ENCODE measurements at regions not wholly inside any gene's neighbourhood (a gene's known extent, or its start where the extent isn't known, plus 50 kb on each side); places are given as distances from the start of the nearest gene placed in this dataset.

- Mint-ChIP-seq H3K27ac (no peak overlapping the region), H3K4me1 (no peaks in the 10 kb centered on the region), H3K4me3 (no peak overlapping the region), H3K9me3 (peaks cover 0 to 11% (median 5%) of the 10 kb centered on the region in 7 donors), H3K27me3 (peaks cover 10 to 23% (median 15%) of the 10 kb centered on the region in 3 donors), H3K36me3 (no peaks in the 10 kb centered on the region)
- DNase-seq = no peak
- ATAC-seq (ENCODE audit: low read depth in 2 of 2) = no peak
Measured at GRCh38 chr3:187450431-187451190, 82.4 kb downstream of the RTP4 start.

DNA sequence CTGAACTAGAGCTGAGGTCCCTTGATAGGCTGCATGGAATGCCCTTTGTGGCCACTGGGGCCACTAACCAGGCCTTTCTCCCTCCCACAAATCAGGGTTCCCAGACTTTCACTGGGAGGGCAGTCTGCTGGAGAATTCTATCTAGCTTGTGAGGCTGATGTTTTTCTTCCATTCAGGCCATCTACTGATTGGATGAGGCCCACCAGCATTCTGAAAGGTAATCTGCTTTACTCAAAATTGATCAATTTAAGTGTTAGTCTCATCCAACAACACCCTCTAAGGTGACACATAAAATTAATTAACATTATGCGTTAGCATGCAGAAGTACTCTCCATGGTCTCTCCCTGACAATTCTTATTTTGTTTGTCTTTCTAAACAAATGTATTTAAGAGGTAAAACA lies 80.5 kb downstream of the RTP4 start:
- Mint-ChIP-seq H3K36me3 (no peaks in the 10 kb centered on the region), H3K27me3 (peaks cover 6 to 15% (median 11%) of the 10 kb centered on the region in 3 donors), H3K9me3 (peaks cover 0 to 11% (median 5%) of the 10 kb centered on the region in 7 donors), H3K27ac (no peak overlapping the region), H3K4me3 (no peak overlapping the region), H3K4me1 (no peaks in the 10 kb centered on the region)
- ATAC-seq (ENCODE audit: low read depth in 2 of 2) = no peak
- no peak for DNase-seq

GRCh38 chr3:187447737-187448136 lies 79.6 kb downstream of the RTP4 start:
- Mint-ChIP-seq H3K4me1 (no peaks in the 10 kb centered on the region), H3K9me3 (peaks cover 0 to 11% (median 3%) of the 10 kb centered on the region in 7 donors), H3K4me3 (no peak overlapping the region), H3K27ac (no peak overlapping the region), H3K27me3 (peaks cover 6 to 11% (median 7%) of the 10 kb centered on the region in 3 donors), H3K36me3 (no peaks in the 10 kb centered on the region)
- ATAC-seq (ENCODE audit: low read depth in 2 of 2) (no peak), DNase-seq (no peak)

- H3K27ac Mint-ChIP-seq = no peak overlapping the region
Measured at GRCh38 chr3:187445356-187445755, 77.2 kb downstream of the RTP4 start.

GRCh38 chr3:187434524-187434923 lies 66.3 kb downstream of the RTP4 start:
- ATAC-seq (ENCODE audit: low read depth in 2 of 2) (no peak), DNase-seq (no peak)
- Mint-ChIP-seq H3K4me3 (no peak overlapping the region), H3K9me3 (peaks cover 0 to 2% (median 0%) of the 10 kb centered on the region in 7 donors), H3K36me3 (no peaks in the 10 kb centered on the region), H3K4me1 (no peaks in the 10 kb centered on the region), H3K27ac (no peak overlapping the region), H3K27me3 (peaks cover 16 to 20% (median 18%) of the 10 kb centered on the region in 3 donors)

More at GRCh38 chr3:187445356-187445755, 77.2 kb downstream of the RTP4 start:
- H3K4me1 Mint-ChIP-seq = no peaks in the 10 kb centered on the region
- ATAC-seq (ENCODE audit: low read depth in 2 of 2) (no peak), DNase-seq (no peak)
- H3K27me3 Mint-ChIP-seq = peaks cover 6 to 11% (median 7%) of the 10 kb centered on the region in 3 donors
- H3K9me3 Mint-ChIP-seq = no peaks in the 10 kb centered on the region
- no peak overlapping the region for H3K4me3 Mint-ChIP-seq
- H3K36me3 Mint-ChIP-seq = no peaks in the 10 kb centered on the region

GRCh38 chr3:187430576-187430975 lies 62.4 kb downstream of the RTP4 start:
- H3K4me3 Mint-ChIP-seq = no peak overlapping the region
- no peak for ATAC-seq (ENCODE audit: low read depth in 2 of 2)

More at GRCh38 chr3:187430576-187430975, 62.4 kb downstream of the RTP4 start:
- Mint-ChIP-seq H3K9me3 (peaks cover 0 to 10% (median 2%) of the 10 kb centered on the region in 7 donors), H3K27me3 (peaks cover 19 to 25% (median 20%) of the 10 kb centered on the region in 3 donors), H3K27ac (no peak overlapping the region), H3K4me1 (no peaks in the 10 kb centered on the region), H3K36me3 (no peaks in the 10 kb centered on the region)
- DNase-seq = no peak
